ENCODE measurements at regions not wholly inside any gene's neighbourhood (a gene's known extent, or its start where the extent isn't known, plus 50 kb on each side); places are given as distances from the start of the nearest gene placed in this dataset.

DNA sequence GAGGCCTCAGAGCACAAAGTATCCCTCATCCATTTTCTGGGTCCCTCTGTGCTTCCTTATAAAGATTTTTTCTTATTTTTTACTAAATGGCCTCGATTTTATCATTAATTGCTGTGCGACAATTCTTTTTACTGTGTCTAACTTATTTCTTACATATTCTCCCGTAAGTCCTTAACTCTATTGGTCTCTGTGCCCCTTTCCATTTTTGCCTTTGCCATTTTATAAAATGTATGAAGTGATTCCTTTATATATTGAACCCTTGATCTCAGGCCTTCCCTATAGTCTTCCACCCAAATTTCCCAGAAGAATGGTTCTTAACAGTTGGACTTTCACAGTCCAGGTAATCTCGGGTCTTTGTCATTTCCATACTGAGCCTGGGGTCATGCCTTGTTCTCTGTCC lies 55.0 kb upstream of the ESRRB start:
- TF ChIP-seq, protein P1, sequence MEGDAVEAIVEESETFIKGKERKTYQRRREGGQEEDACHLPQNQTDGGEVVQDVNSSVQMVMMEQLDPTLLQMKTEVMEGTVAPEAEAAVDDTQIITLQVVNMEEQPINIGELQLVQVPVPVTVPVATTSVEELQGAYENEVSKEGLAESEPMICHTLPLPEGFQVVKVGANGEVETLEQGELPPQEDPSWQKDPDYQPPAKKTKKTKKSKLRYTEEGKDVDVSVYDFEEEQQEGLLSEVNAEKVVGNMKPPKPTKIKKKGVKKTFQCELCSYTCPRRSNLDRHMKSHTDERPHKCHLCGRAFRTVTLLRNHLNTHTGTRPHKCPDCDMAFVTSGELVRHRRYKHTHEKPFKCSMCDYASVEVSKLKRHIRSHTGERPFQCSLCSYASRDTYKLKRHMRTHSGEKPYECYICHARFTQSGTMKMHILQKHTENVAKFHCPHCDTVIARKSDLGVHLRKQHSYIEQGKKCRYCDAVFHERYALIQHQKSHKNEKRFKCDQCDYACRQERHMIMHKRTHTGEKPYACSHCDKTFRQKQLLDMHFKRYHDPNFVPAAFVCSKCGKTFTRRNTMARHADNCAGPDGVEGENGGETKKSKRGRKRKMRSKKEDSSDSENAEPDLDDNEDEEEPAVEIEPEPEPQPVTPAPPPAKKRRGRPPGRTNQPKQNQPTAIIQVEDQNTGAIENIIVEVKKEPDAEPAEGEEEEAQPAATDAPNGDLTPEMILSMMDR (IDR thresholded peaks at IDR 0.05 in 8 of 11, conservative IDR thresholded peaks at IDR 0.05 in 3 of 11), result no peak
- TF ChIP-seq POLR2AphosphoS5 (IDR thresholded peaks at IDR 0.05), result no peak
- no peak for TF ChIP-seq POLR2A (IDR thresholded peaks at IDR 0.05)

Data from spleen (tissue), 7 donors.